Middle frontal gyrus (tissue), 1 donor: ENCODE measurements at regions not wholly inside any gene's neighbourhood (a gene's known extent, or its start where the extent isn't known, plus 50 kb on each side); places are given as distances from the start of the nearest gene placed in this dataset.

Source experiments
- DNase-seq: peaks from one replicate; pipeline ENCODE4 v3.0.0-alpha.2; 2015; ENCODE audit warnings: low spot score; ENCODE audit errors: extremely low spot score

DNA sequence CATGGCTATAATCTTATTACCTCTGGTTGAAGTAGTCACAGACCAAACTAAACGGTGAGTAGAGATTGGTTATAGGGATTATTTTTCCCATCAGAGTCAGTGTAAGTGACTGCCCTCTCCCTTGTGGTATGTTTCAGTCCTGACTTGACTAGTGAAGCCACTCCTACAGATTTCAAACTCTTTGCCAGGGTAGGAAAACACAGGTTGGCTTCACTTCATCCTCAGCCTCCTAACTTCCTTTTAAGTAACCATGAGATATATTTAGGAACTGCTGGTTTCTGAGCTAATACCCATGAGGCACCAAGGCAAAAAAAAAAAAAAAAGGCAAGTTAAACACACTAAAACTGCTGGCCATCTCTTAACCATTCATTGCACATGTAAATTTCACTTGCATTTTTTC is 349.2 kb upstream of the MCTP2 start:
- no peak for DNase-seq

DNA sequence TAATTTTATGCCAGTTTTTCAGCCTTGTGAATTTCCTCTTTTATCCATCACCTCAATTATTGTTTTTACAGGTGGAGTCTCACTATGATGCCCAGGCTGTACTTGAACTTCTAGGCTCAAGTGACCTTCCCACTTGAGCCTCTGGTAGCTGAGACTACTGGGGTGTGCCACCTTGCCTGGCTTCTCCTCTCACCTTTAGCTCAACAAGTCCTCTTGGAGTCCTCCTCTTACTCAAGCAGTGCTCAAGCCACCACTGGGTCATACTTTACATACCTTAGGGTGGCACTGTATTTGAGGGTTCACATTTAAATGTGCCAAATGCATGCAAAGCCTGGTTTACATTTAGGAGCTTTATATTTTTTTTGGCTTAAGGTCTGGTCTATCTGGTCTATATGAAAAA is 350.1 kb upstream of the MCTP2 start:
- DNase-seq: no peak

DNA sequence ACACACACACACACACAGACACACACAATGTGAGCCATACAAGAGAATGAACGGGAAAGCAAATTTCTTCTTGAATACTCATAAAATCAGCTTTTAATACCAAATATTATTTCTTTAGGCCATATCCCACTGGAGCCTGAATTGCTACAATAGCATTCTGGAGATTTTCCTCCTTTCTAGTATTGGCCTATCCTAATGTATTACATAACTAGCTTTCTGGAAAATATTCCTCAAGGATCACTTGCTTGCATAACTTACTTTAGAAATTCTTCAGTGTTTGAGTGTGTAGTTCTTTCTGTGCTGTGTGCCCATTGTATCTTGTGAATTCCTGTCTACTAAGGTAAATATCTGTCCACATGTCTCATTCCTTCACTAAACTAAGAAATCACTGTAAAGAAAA is 351.0 kb upstream of the MCTP2 start:
- DNase-seq: no peak

- DNase-seq: no peak
Measured at GRCh38 chr15:93870583-93870982, 360.8 kb upstream of the MCTP2 start.

- DNase-seq: no peak
Measured at GRCh38 chr15:93866948-93867347, 364.4 kb upstream of the MCTP2 start.

DNA sequence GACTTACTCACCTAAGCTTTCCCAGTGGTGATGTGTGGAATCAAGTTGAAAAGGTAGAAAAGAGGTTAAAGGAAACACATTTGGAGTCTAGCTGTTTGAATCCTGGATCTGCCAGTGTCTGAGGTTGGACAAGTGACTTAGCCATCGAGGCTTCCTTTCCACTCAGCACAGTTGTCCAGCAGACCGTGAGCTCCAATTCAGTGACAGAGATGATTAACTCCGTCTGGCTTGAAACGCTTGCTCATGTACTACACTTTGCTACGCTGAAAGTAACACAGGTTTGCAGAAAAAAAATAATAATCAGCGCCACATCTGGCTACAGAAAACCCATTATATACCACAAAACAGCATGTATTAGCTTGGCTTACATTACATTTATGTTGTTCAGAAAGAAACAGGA is 364.9 kb upstream of the MCTP2 start:
- no peak for DNase-seq

DNA sequence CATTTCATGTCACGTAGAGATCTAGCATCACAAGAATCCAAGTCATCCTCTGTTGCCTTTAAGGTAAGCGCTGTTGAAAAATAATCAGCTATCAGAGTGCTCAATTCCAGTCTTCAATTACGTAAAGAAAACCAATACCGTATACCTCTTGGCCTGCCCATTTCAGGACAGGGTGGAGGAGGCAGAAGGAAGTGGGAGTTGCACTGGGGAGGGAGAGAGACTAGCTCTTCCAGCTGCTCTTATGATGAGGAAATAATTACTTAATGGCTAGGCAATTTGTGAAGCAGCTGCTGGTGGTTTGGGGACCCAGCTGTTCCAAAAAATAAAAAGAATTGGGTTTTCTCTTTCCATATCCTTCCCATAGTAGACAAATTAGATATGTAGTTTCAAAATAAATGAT is 365.8 kb upstream of the MCTP2 start:
- DNase-seq: no peak

GRCh38 chr15:93862791-93863190 is 368.6 kb upstream of the MCTP2 start:
- DNase-seq: no peak

DNA sequence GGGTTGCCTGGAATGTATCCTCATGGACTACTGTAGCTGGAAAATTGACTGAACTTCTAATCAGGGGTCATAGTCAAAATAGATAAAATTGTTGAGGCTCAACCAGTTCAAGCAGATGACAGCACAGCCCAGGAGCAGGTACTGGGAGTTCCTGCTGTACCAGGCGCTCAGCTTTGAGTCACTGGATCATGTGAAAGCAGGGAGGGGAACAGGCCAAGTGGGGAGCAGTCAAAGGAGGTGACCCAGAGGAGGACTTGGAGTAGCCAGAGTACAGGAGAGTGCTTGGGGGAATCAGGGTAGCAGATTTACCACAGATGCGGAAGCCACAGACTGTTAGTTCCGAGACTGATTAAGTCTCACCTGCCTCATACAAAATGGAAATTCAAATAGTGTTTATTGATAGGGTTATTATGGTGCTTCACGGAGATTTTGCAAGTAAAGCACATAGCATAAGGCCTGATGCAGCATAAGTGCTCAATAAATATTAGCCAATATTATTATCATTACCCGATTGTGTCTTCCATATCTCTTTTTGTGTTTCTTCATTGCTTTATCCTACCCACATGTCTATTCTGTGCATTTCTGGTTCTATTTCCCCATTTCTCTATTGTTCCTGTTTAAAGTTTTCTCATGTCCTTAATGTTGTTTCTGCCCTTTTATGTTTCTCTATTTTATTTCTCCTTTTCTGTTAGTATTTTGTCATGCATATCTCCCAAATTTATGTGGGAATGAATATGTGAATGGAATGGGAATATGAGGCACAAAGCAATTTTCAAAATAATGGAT is 369.2 kb upstream of the MCTP2 start:
- no peak for DNase-seq

- no peak for DNase-seq
Measured at GRCh38 chr15:93861413-93861812, 369.9 kb upstream of the MCTP2 start.

GRCh38 chr15:93860701-93861100 is 370.7 kb upstream of the MCTP2 start:
- no peak for DNase-seq

DNA sequence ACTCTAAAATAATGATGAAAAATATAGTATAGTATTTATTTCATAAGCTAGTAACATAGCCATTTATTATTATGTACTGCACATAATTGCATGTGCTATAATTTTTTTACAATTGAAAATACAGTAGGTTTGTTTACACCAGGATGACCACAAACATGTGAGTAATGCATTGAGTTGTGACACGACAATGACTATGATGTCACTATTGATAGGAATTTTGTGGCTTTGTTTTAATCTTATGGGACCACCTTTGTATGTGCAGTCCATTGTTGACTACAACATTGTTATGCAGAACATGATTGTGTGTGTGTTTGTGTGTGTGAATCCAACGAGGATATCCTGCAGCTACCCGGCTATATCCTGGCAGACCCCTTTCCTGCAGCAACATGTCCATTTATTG is 372.2 kb upstream of the MCTP2 start:
- no peak for DNase-seq

GRCh38 chr15:93855181-93855826 is 376.1 kb upstream of the MCTP2 start:
- DNase-seq: no peak

- no peak for DNase-seq
Measured at GRCh38 chr15:93854088-93854487, 377.3 kb upstream of the MCTP2 start.

DNA sequence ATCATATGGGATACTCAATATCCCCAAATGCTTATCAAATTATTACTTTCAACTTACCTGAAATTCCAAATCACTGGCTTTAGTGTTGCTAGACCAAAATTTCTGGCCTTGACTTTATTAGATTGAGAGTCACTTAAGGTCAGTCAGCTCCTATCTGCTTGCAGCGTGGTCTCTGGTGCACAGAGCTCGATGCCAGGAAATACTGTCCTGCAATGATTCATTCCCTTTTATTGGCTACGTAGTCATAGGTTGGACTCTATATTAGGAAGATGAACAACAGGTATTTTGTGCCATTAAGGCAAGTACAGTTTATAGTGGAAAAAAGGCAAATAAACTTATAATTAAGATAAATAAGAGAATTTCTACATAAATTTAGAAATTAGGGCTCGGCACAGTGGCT is 378.6 kb upstream of the MCTP2 start:
- DNase-seq: no peak

GRCh38 chr15:93848490-93848889 is 382.9 kb upstream of the MCTP2 start:
- no peak for DNase-seq

DNA sequence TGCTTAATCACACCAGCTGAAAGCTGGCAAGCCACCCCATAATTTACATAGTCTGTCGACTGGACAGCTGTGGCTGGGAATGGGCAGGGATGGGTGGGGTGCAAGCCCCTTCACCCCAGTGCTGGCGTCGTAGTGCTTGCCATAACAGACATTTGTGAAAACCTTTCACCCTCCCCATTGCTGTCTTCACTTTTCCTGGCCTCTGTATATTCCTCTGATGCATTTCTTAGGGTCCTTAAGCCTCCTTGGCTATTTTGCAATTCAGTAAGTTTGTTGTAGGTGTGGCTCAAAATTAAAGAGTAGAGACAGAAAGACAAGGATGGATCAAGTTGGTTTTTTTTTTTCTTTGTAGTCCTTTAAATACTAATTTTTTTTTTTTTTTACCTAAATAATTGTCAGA is 383.3 kb upstream of the MCTP2 start:
- DNase-seq: no peak

DNA sequence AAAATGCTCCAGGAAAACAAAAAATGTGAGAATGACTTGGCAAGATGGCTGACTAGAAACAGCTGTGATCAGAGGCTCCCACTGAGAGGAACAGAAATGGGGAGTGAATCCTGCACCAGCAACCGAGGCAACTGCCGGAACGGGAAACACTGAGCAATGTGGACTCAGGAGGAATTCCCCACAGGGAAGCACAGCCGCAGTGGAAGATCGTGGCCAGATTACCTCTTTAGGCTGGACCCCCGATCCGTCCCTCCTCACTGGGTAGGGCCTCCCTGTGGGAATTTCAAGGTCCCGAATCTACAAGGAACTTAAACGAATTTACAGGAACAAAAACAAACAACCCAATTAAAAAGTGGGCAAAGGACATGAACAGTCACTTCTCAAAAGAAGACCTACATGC is 385.2 kb upstream of the MCTP2 start:
- DNase-seq: no peak

DNA sequence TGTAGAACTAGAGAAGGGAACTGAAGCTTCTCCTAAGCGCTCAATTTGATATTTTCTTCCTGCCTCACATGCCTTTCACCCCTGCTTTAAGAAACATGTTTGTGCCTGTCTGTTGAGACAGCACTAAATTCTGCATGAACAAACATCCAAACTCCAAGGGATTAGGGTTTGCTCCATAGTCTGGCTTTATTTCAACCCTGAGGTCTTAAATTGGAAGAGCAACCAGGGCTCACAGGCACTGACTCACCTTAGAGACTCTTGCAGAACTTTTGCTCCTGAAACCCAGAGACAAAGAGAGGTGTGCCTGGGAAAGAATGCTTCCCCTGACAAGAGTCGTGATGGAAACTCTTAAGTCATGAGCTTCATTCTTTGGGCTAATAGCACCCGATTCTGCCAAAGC is 393.9 kb upstream of the MCTP2 start:
- no peak for DNase-seq

GRCh38 chr15:93835344-93835743 is 396.0 kb upstream of the MCTP2 start:
- no peak for DNase-seq

DNA sequence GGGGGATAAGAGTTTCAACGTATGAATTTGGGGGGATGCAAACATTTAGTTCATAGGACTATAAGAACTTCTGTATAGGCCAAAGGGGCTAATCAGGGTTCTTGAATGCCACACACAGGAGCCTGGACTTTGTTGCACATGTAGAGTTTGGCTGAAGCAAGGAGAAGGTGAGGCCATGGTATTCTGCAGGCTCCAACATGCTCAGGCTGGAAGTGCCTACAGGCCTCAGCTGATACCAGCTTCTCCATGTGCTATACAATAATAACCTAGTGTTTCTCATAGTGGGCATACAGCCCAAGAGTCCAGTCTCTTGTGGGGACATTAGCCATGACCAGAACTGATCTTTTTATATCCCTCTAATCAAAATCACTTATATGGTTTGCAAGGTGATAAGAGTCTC is 399.7 kb upstream of the MCTP2 start:
- DNase-seq: no peak

DNA sequence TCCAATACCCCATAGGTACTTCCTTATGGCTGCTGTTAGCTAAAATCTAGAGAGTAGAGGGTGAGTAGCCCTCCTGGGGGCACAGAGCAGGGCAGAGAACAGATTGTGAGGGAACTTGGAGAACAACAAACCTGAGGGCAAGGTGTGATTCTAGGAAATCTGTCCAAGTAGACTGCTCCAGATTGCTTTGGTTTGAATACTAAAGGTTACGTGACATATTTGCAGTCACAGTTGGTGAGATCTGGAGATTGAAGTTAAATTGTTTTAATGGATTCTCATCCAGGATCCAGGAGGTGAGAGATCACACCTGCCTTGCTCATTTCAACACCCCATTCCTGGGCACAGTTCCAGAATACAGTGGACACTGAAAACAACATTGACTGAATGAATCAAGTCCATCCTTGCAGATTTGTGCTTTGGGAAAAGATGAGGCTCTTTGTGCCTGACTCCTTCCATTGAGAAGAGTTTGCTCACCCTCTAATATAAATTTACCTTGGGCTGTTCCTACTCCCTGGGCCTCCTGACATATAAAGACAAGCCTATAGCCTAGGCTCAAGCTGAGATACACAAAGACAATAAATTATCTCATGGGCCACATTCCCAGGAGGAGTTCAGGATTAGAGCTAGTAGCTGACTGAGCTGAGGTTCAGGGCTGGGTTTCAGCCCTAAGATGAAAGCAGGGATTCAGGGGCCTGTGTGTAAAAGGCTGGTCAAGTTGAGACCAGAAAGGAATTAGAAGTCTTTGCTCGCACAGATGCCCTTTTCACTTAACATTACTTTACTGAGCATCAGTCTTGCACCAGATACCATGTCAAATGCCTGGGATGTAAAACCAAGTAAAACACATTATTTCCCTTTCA is 400.9 kb upstream of the MCTP2 start:
- DNase-seq: no peak
